ENCODE measurements at regions not wholly inside any gene's neighbourhood (a gene's known extent, or its start where the extent isn't known, plus 50 kb on each side); places are given as distances from the start of the nearest gene placed in this dataset.

GRCh38 chr6:112659912-112660311 lies 312.8 kb downstream of the RFPL4B start:
- no peak overlapping the region for H3K27ac ChIP-seq

GRCh38 chr6:112660626-112661025 lies 313.5 kb downstream of the RFPL4B start:
- TF ChIP-seq CTCF (conservative IDR thresholded peaks at IDR 0.05) = no peak
- H3K27ac ChIP-seq = no peak overlapping the region

More at GRCh38 chr6:112659912-112660311, 312.8 kb downstream of the RFPL4B start:
- TF ChIP-seq CTCF (conservative IDR thresholded peaks at IDR 0.05) = no peak

GRCh38 chr6:112663698-112664097 lies 316.6 kb downstream of the RFPL4B start:
- no peak for TF ChIP-seq CTCF (conservative IDR thresholded peaks at IDR 0.05)
- no peak overlapping the region for H3K27ac ChIP-seq

GRCh38 chr6:112665114-112665513 lies 318.0 kb downstream of the RFPL4B start:
- no peak overlapping the region for H3K27ac ChIP-seq
- no peak for TF ChIP-seq CTCF (conservative IDR thresholded peaks at IDR 0.05)

- TF ChIP-seq CTCF (conservative IDR thresholded peaks at IDR 0.05) = no peak
These were observed 318.7 kb downstream of the RFPL4B start for GRCh38 chr6:112665815-112666214.

GRCh38 chr6:112667427-112667826 lies 320.3 kb downstream of the RFPL4B start:
- no peak for TF ChIP-seq CTCF (conservative IDR thresholded peaks at IDR 0.05)
- no peak overlapping the region for H3K27ac ChIP-seq

More at GRCh38 chr6:112665815-112666214, 318.7 kb downstream of the RFPL4B start:
- no peak overlapping the region for H3K27ac ChIP-seq

- H3K27ac ChIP-seq = no peak overlapping the region
- no peak for TF ChIP-seq CTCF (conservative IDR thresholded peaks at IDR 0.05)
These were observed 333.0 kb downstream of the RFPL4B start for GRCh38 chr6:112680091-112680490.

GRCh38 chr6:112682071-112682470 lies 334.9 kb downstream of the RFPL4B start:
- no peak overlapping the region for H3K27ac ChIP-seq
- no peak for TF ChIP-seq CTCF (conservative IDR thresholded peaks at IDR 0.05)
